HEK293 (cell line): ENCODE measurements at regions not wholly inside any gene's neighbourhood (a gene's known extent, or its start where the extent isn't known, plus 50 kb on each side); places are given as distances from the start of the nearest gene placed in this dataset.

Experiments used
- CTCF ChIA-PET: fragments of 350-600 bp; formaldehyde crosslinking; extraction: SDS; loops from one replicate; lab custom pipeline; 2021; ENCODE audit warnings: antibody characterized with exemption; lab: Yijun Ruan, JAX
- POLR2A ChIA-PET: fragments of 300-600 bp; formaldehyde crosslinking; extraction: SDS; loops from one replicate; lab custom pipeline; 2020; ENCODE audit warnings: antibody characterized with exemption, inconsistent platforms; lab: Yijun Ruan, JAX
- H3K27ac ChIP-seq: fragments of 200-500 bp; sonication (Bioruptor generic); 2 replicates; pipeline ENCODE4 v1.5.1; 2014; ENCODE audit warnings: low read depth, low read length, control low read depth, inconsistent platforms; ENCODE audit errors: extremely low read depth
- H3K36me3 ChIP-seq, 2 experiments: fragments of 200-500 bp in 1 of 2; sonication (Bioruptor generic) in 1 of 2; 1 replicate in 1 of 2; 2 replicates in 1 of 2; pipeline ENCODE4 v1.5.1; 2014 to 2017; ENCODE audit warnings: inconsistent platforms in 2 of 2, low read length in 2 of 2; ENCODE audit not compliant: control insufficient read depth in 2 of 2, insufficient read depth in 1 of 2
- H3K4me1 ChIP-seq: fragments of 200-500 bp; sonication (Bioruptor generic); 2 replicates; pipeline ENCODE4 v1.5.1; 2014; ENCODE audit warnings: mild to moderate bottlenecking, low read length, inconsistent platforms; ENCODE audit not compliant: control insufficient read depth, insufficient read depth
- H3K4me3 ChIP-seq: 2 replicates; pipeline ENCODE4 v1.5.1; 2011; ENCODE audit warnings: low read depth, mild to moderate bottlenecking, control low read depth, low read length, moderate library complexity
- H3K9me3 ChIP-seq: fragments of 200-500 bp; sonication (Bioruptor generic); 2 replicates; pipeline ENCODE4 v1.5.1; 2014; ENCODE audit warnings: low read depth, low read length, inconsistent platforms; ENCODE audit not compliant: control insufficient read depth, insufficient read depth
- ATF2 ChIP-seq: fragments of 450-650 bp; formaldehyde crosslinking; IDR thresholded peaks from 2 replicates; pipeline ENCODE4 v1.5.1; 2016; ENCODE audit warnings: missing biosample characterization, missing genetic modification characterization, low read depth
- GFI1B ChIP-seq: fragments of 450-650 bp; formaldehyde crosslinking; IDR thresholded peaks from 2 replicates; pipeline ENCODE4 v1.5.1; 2016; ENCODE audit warnings: missing biosample characterization, missing genetic modification characterization
- SCRT2 ChIP-seq: fragments of 450-650 bp; formaldehyde crosslinking; IDR thresholded peaks from 2 replicates; pipeline ENCODE4 v1.5.1; 2016; ENCODE audit warnings: missing biosample characterization, missing genetic modification characterization
- SP2 ChIP-seq: fragments of 450-650 bp; formaldehyde crosslinking; IDR thresholded peaks from 2 replicates; pipeline ENCODE4 v1.5.1; 2016; ENCODE audit warnings: missing biosample characterization, missing genetic modification characterization
- WT1 ChIP-seq: fragments of 450-650 bp; formaldehyde crosslinking; IDR thresholded peaks from 2 replicates; pipeline ENCODE4 v1.5.1; 2016; ENCODE audit warnings: missing biosample characterization, missing genetic modification characterization
- ZBTB48 ChIP-seq: fragments of 450-650 bp; formaldehyde crosslinking; IDR thresholded peaks from 2 replicates; pipeline ENCODE4 v1.5.1; 2016; ENCODE audit warnings: missing biosample characterization, missing genetic modification characterization
- ZBTB6 ChIP-seq: fragments of 450-650 bp; formaldehyde crosslinking; IDR thresholded peaks from 2 replicates; pipeline ENCODE4 v1.5.1; 2017; ENCODE audit warnings: missing biosample characterization, missing genetic modification characterization
- ZBTB7A ChIP-seq: fragments of 450-650 bp; formaldehyde crosslinking; IDR thresholded peaks from 2 replicates; pipeline ENCODE4 v1.5.1; 2016; ENCODE audit warnings: low read depth, missing biosample characterization, missing genetic modification characterization
- ZBTB8A ChIP-seq: fragments of 450-650 bp; formaldehyde crosslinking; IDR thresholded peaks from 2 replicates; pipeline ENCODE4 v1.5.1; 2016; ENCODE audit warnings: missing biosample characterization, missing genetic modification characterization
- ZFP69B ChIP-seq: fragments of 450-650 bp; formaldehyde crosslinking; IDR thresholded peaks from 2 replicates; pipeline ENCODE4 v1.5.1; 2016; ENCODE audit warnings: missing biosample characterization, missing genetic modification characterization
- ZIC2 ChIP-seq: fragments of 450-650 bp; formaldehyde crosslinking; IDR thresholded peaks from 2 replicates; pipeline ENCODE4 v1.5.1; 2016; ENCODE audit warnings: missing biosample characterization, missing genetic modification characterization
- ZNF112 ChIP-seq: fragments of 450-650 bp; formaldehyde crosslinking; IDR thresholded peaks from 2 replicates; pipeline ENCODE4 v1.5.0; 2017; ENCODE audit warnings: missing biosample characterization, missing genetic modification characterization
- ZNF148 ChIP-seq: fragments of 450-650 bp; formaldehyde crosslinking; IDR thresholded peaks from 2 replicates; pipeline ENCODE4 v1.5.0; 2017; ENCODE audit warnings: missing biosample characterization, missing genetic modification characterization, borderline replicate concordance
- ZNF184 ChIP-seq: fragments of 450-650 bp; IDR thresholded peaks from 2 replicates; pipeline ENCODE4 v1.5.1; 2018; ENCODE audit warnings: missing biosample characterization, mild to moderate bottlenecking, missing genetic modification characterization
- ZNF423 ChIP-seq: fragments of 450-650 bp; formaldehyde crosslinking; IDR thresholded peaks from 2 replicates; pipeline ENCODE4 v1.5.1; 2016; ENCODE audit warnings: missing biosample characterization, missing genetic modification characterization
- ZNF433 ChIP-seq: fragments of 450-650 bp; formaldehyde crosslinking; IDR thresholded peaks from 2 replicates; pipeline ENCODE4 v1.5.1; 2016; ENCODE audit warnings: missing biosample characterization, missing genetic modification characterization, low read depth
- ZNF510 ChIP-seq: fragments of 450-650 bp; formaldehyde crosslinking; IDR thresholded peaks from 2 replicates; pipeline ENCODE4 v1.5.1; 2018; ENCODE audit warnings: mild to moderate bottlenecking, missing genetic modification characterization, missing biosample characterization; ENCODE audit not compliant: insufficient replicate concordance
- ZNF513 ChIP-seq: fragments of 450-650 bp; IDR thresholded peaks from 2 replicates; pipeline ENCODE4 v1.5.1; 2018; ENCODE audit warnings: missing biosample characterization, missing genetic modification characterization
- ZNF560 ChIP-seq: fragments of 450-650 bp; formaldehyde crosslinking; IDR thresholded peaks from 2 replicates; pipeline ENCODE4 v1.5.1; 2017; ENCODE audit warnings: missing biosample characterization, missing genetic modification characterization, borderline replicate concordance
- ZNF629 ChIP-seq: fragments of 450-650 bp; formaldehyde crosslinking; IDR thresholded peaks from 2 replicates; pipeline ENCODE4 v1.5.1; 2017; ENCODE audit warnings: missing biosample characterization, missing genetic modification characterization
- ZNF791 ChIP-seq: fragments of 450-650 bp; formaldehyde crosslinking; IDR thresholded peaks from 2 replicates; pipeline ENCODE4 v1.5.1; 2016; ENCODE audit warnings: missing biosample characterization, missing genetic modification characterization
- ZNF837 ChIP-seq: fragments of 450-650 bp; formaldehyde crosslinking; IDR thresholded peaks from 2 replicates; pipeline ENCODE4 v1.5.1; 2016; ENCODE audit warnings: missing biosample characterization, missing genetic modification characterization

- POLR2A ChIA-PET: no interaction called here
- CTCF ChIA-PET: no interaction called here
Measured at GRCh38 chr21:28640326-28640725, 352.4 kb downstream of the LTN1 start.

GRCh38 chr21:28639737-28640136, 352.9 kb downstream of the LTN1 start:
- CTCF ChIA-PET: no interaction called here
- POLR2A ChIA-PET: no interaction called here
- H3K4me1 ChIP-seq: no peaks in the 10 kb centered on the region

More at GRCh38 chr21:28640326-28640725, 352.4 kb downstream of the LTN1 start:
- Histone ChIP-seq H3K27ac (no peak overlapping the region), H3K4me3 (no peak overlapping the region), H3K4me1 (no peaks in the 10 kb centered on the region), H3K36me3 (no peaks in the 10 kb centered on the region), H3K9me3 (no peaks in the 10 kb centered on the region)
- TF ChIP-seq WT1: no peak
- TF ChIP-seq ZBTB8A (tag by site-specific recombination): no peak
- TF ChIP-seq SP2: no peak

More at GRCh38 chr21:28639737-28640136, 352.9 kb downstream of the LTN1 start:
- H3K36me3 ChIP-seq: no peaks in the 10 kb centered on the region
- H3K4me3 ChIP-seq: no peak overlapping the region
- H3K27ac ChIP-seq: no peak overlapping the region
- TF ChIP-seq ZNF148 (no peak), ZNF184 (tag by site-specific recombination) (no peak), ZNF513 (no peak), ZNF423 (tag by site-specific recombination) (no peak), ZFP69B (tag by site-specific recombination) (no peak), ZNF560 (tag by site-specific recombination) (no peak), ATF2 (tag by site-specific recombination) (no peak), ZNF629 (no peak), ZNF433 (no peak), ZNF510 (tag by site-specific recombination) (no peak), ZIC2 (tag by site-specific recombination) (no peak), ZBTB6 (tag by site-specific recombination) (no peak), ZBTB48 (tag by site-specific recombination) (no peak), ZNF837 (tag by site-specific recombination) (no peak), ZNF112 (tag by site-specific recombination) (no peak), ZNF791 (tag by site-specific recombination) (no peak), ZBTB7A (no peak), GFI1B (tag by site-specific recombination) (no peak), SCRT2 (tag by site-specific recombination) (no peak)
- no peaks in the 10 kb centered on the region for H3K9me3 ChIP-seq
